Choroid plexus epithelial cell (primary cell): ENCODE measurements at regions not wholly inside any gene's neighbourhood (a gene's known extent, or its start where the extent isn't known, plus 50 kb on each side); places are given as distances from the start of the nearest gene placed in this dataset.

Source experiments
- DNase-seq: peaks from one replicate; pipeline ENCODE4 v3.0.0-alpha.2; 2010; ENCODE audit warnings: low read depth
- H3K4me3 ChIP-seq: 2 replicates; pipeline ENCODE4 v1.5.1; 2011; ENCODE audit warnings: low read depth, mild to moderate bottlenecking, control low read depth, low read length, moderate library complexity
- TF ChIP-seq, protein P1 (sequence below): conservative IDR thresholded peaks from 2 replicates; pipeline ENCODE4 v1.5.1; 2011; ENCODE audit warnings: low read depth, mild to moderate bottlenecking, control low read depth, inconsistent platforms, low read length, moderate library complexity

DNA sequence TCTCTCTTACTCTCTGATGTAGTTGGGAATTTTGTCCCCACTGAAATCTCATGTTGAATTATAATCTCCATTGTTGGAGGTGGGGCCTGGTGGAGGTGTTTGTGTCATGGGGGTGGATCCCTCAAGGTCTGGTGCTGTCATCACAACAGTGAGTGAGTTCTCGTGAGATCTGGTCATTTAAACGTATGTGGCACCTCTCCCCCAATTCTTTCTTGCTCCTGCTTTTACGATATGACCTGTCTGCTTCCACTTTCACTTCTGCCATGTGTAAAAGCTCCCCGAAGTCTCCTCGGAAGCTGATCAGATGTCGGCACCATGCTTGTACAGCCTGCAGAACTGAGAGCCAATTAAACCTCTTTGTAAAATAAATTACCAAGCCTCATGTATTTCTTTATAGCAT, 337.8 kb upstream of the CDH2 start:
- DNase-seq, result no peak
- TF ChIP-seq, protein P1, sequence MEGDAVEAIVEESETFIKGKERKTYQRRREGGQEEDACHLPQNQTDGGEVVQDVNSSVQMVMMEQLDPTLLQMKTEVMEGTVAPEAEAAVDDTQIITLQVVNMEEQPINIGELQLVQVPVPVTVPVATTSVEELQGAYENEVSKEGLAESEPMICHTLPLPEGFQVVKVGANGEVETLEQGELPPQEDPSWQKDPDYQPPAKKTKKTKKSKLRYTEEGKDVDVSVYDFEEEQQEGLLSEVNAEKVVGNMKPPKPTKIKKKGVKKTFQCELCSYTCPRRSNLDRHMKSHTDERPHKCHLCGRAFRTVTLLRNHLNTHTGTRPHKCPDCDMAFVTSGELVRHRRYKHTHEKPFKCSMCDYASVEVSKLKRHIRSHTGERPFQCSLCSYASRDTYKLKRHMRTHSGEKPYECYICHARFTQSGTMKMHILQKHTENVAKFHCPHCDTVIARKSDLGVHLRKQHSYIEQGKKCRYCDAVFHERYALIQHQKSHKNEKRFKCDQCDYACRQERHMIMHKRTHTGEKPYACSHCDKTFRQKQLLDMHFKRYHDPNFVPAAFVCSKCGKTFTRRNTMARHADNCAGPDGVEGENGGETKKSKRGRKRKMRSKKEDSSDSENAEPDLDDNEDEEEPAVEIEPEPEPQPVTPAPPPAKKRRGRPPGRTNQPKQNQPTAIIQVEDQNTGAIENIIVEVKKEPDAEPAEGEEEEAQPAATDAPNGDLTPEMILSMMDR, result no peak
- H3K4me3 ChIP-seq, result no peak overlapping the region

DNA sequence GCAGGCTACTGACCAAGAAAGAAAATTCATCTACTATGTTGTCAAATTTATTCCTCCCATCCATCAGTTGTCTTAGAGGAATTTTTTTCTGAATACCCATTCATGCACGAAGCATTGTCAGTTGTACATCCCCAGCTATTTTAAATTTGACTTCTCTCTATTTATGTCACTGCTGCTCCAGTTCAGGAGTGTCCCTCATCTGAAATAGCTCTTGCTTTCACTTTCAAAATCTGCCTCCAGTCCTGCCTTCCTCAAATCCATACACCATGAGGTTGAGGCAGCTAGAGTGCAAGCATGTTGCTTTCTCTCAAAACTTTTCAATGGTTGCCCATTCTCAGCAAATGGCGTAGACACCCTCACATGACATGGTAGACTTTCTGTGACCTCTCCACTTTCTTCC, 335.4 kb upstream of the CDH2 start:
- peak overlapping the region; percentile 37 for H3K4me3 ChIP-seq
- peak; percentile 39 for DNase-seq
- TF ChIP-seq, protein P1, result no peak

DNA sequence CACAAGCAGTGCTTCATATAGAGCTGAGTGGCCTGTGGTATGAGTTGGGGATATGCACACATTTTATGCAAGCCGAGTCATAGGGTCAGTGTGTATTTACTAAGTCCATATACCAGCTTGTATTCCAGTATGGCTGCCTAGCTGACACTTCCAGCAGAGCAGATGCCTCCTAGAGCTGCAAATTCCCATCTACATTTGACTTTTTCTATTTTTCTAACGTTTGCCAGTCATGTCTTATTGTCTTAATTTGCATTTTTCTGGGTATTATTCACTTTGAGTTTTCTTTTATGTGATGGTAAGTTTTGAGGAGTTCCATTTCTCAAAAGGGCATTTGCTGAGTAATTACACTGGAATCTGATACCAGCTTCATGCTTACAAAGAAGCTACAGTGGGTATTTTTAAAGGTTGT, 334.5 kb upstream of the CDH2 start:
- H3K4me3 ChIP-seq, result no peak overlapping the region
- TF ChIP-seq, protein P1, result no peak
- peak; percentile 20 for DNase-seq

DNA sequence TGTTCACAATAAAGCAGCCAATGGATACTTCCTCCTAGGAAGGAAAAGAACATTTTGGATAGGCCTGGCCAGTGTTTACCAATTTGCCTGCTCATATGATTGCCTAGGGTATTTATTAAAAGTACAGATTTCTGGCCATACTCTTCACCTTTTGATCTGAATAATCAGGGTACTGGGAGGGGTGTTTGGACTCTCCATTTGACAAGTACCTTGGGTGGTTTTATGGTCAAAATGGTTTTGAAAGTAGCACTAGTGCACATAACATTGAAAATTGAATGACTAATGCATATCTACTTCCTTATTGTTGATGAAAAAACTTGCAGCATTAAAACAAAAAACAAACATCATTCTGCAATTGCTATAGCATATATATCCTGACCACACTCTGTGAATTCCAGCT, 333.3 kb upstream of the CDH2 start:
- H3K4me3 ChIP-seq, result no peak overlapping the region
- TF ChIP-seq, protein P1, result no peak
- DNase-seq, result no peak

DNA sequence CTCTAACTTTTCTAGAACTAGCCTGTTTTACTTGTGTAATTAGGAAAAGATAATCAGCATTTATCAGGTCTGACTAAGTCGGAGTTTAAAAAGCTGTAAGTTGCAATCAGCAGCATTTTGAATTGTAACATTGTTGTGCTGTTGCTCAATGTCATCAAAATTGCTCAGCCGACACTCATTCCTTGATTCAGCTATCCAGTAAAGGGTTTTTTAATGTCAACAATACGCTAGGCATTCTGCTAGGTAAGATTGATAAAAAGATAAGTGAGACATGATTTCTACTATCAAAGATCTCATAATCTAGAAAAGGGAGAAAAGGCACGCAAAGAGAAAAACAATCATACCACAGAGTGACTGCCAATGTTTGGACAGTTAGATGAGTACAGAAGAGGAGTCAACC, 327.1 kb upstream of the CDH2 start:
- TF ChIP-seq, protein P1, result no peak
- DNase-seq, result no peak

DNA sequence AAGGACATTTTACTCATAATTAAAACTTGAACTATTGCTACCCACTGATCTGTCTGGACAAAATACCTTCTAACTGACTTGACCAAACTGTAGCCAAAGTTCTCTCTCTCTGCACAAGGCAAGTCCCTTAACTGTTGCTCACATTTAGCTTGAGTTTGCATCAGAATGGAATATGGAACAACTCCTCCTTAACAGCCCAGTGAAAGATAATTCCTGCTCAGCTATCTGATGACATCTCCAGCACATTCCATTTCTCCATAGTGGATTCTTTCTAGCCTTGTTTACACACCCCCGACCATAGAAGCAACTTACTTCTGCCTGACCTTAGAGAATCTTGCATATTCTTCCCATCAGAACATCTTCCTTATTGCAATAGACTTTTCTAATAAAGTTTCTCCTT, 317.2 kb upstream of the CDH2 start:
- H3K4me3 ChIP-seq, result no peak overlapping the region
- TF ChIP-seq, protein P1, result no peak
- peak; percentile 82 for DNase-seq

More for the DNA sequence above, 327.1 kb upstream of the CDH2 start:
- no peak overlapping the region for H3K4me3 ChIP-seq

DNA sequence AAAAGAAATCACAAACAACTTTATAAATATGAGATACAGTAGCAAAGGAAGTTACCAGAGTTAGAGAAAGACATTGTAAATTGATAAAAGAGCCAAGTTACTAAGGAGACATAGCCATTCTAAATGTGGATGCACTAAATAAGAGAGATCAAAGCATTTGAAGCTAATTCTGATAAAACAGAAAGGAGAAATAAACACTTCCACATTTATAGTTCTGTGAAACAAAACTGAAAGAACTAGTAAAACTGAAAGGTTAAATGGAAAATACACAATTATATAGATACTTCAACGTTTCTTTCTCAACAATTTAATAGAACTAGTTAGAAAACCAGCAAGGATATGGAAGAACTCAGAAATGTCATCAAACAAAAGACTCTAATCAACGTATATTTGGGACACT, 309.0 kb upstream of the CDH2 start:
- DNase-seq, result no peak
- TF ChIP-seq, protein P1, result no peak
- H3K4me3 ChIP-seq, result no peak overlapping the region
